OCI-LY3 (cell line): ENCODE measurements at regions not wholly inside any gene's neighbourhood (a gene's known extent, or its start where the extent isn't known, plus 50 kb on each side); places are given as distances from the start of the nearest gene placed in this dataset.
A peak's percentile ranks its signal among the peaks of the same experiment; 100 is the strongest.

Experiments used
- H2AFZ ChIP-seq: fragments of 200-600, 300-600 bp; shearing (Covaris generic); 2 replicates; pipeline ENCODE4 v1.6.0; 2014; ENCODE audit warnings: antibody characterized with exemption, low read depth, low read length
- H3K27ac ChIP-seq: fragments of 200-600, 300-600 bp; sonication (generic); 2 replicates; pipeline ENCODE4 v1.5.1; 2014; ENCODE audit warnings: mild to moderate bottlenecking, low read length, moderate library complexity, mixed read lengths
- H3K27me3 ChIP-seq: fragments of 200-600, 300-600 bp; sonication (generic); 2 replicates; pipeline ENCODE4 v1.6.1; 2014; ENCODE audit warnings: low read depth, low read length, mixed read lengths
- H3K36me3 ChIP-seq: fragments of 200-600, 300-600 bp; sonication (generic); replicated peaks from 2 replicates; pipeline ENCODE3; 2014; ENCODE audit warnings: low read depth, low read length, mixed read lengths
- H3K4me1 ChIP-seq: fragments of 300-600, 200-600 bp; sonication (generic); 2 replicates; pipeline ENCODE4 v1.6.1; 2014; ENCODE audit warnings: low read length, mixed read lengths
- H3K4me2 ChIP-seq: fragments of 200-600, 300-600 bp; sonication (generic); 2 replicates; pipeline ENCODE4 v1.6.1; 2014; ENCODE audit warnings: low read length, mixed read lengths
- H3K4me3 ChIP-seq: fragments of 300-600, 200-600 bp; sonication (generic); 2 replicates; pipeline ENCODE4 v1.5.1; 2014; ENCODE audit warnings: antibody characterized with exemption, mild to moderate bottlenecking, low read length, moderate library complexity
- H3K79me2 ChIP-seq: fragments of 300-600, 200-600 bp; shearing (Covaris generic); 2 replicates; pipeline ENCODE4 v1.6.1; 2014; ENCODE audit warnings: mild to moderate bottlenecking, low read length, mixed read lengths
- H3K9ac ChIP-seq: fragments of 300-600, 200-600 bp; shearing (Covaris generic); 2 replicates; pipeline ENCODE4 v1.6.0; 2014; ENCODE audit warnings: mild to moderate bottlenecking, low read length, moderate library complexity
- H3K9me3 ChIP-seq: fragments of 200-600, 300-600 bp; shearing (Covaris generic); 2 replicates; pipeline ENCODE4 v1.6.1; 2014; ENCODE audit warnings: low read length, mixed read lengths; ENCODE audit not compliant: insufficient read depth
- H4K20me1 ChIP-seq: fragments of 200-600, 300-600 bp; sonication (generic); 2 replicates; pipeline ENCODE4 v1.6.1; 2016; ENCODE audit warnings: low read length, mixed read lengths; ENCODE audit not compliant: insufficient read depth
- EZH2phosphoT487 ChIP-seq: fragments of 200-600 bp; shearing (Covaris generic); IDR thresholded peaks from 2 replicates; pipeline ENCODE4 v1.6.1; 2018; ENCODE audit warnings: antibody characterized with exemption, mixed run types, low read depth
- TF ChIP-seq, protein P1 (sequence below): fragments of 200-600, 300-600 bp; sonication (generic); IDR thresholded peaks from 2 replicates; pipeline ENCODE4 v1.5.1; 2014; ENCODE audit warnings: antibody characterized with exemption, low read length, low read depth

DNA sequence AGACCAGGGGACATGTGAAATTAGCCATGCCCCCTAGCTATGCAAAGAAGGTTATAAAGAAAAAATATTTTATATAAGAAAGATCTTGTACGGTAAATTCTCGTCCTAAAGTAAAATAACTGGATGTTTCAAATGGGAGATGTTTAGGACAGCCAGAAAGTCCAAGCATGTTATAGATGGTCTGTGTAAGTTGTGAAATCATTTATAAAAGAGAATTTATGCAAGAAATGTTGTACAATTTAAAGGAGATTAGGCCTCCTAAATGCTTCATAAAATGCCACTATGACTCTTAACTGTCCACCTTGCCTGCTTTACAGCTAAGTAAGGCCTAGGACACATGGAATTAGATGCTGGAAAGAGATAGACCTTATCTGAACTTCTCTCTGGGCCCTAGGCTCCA lies 118.1 kb upstream of the POGK start:
- no peak overlapping the region for H2AFZ ChIP-seq
- no peak overlapping the region for H3K27ac ChIP-seq
- H3K9ac ChIP-seq = no peak overlapping the region
- no peak for TF ChIP-seq EZH2phosphoT487
- TF ChIP-seq, protein P1, sequence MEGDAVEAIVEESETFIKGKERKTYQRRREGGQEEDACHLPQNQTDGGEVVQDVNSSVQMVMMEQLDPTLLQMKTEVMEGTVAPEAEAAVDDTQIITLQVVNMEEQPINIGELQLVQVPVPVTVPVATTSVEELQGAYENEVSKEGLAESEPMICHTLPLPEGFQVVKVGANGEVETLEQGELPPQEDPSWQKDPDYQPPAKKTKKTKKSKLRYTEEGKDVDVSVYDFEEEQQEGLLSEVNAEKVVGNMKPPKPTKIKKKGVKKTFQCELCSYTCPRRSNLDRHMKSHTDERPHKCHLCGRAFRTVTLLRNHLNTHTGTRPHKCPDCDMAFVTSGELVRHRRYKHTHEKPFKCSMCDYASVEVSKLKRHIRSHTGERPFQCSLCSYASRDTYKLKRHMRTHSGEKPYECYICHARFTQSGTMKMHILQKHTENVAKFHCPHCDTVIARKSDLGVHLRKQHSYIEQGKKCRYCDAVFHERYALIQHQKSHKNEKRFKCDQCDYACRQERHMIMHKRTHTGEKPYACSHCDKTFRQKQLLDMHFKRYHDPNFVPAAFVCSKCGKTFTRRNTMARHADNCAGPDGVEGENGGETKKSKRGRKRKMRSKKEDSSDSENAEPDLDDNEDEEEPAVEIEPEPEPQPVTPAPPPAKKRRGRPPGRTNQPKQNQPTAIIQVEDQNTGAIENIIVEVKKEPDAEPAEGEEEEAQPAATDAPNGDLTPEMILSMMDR = no peak
- peaks cover 4% of the 10 kb centered on the region; the same call in 1 of the 2 replicates for H3K9me3 ChIP-seq
- no peaks in the 10 kb centered on the region for H4K20me1 ChIP-seq
- no peaks in the 10 kb centered on the region for H3K4me1 ChIP-seq
- H3K27me3 ChIP-seq = no peaks in the 10 kb centered on the region
- no peaks in the 10 kb centered on the region for H3K79me2 ChIP-seq
- H3K4me3 ChIP-seq = no peak overlapping the region
- no peak overlapping the region for H3K4me2 ChIP-seq
- H3K36me3 ChIP-seq = no peaks in the 10 kb centered on the region

DNA sequence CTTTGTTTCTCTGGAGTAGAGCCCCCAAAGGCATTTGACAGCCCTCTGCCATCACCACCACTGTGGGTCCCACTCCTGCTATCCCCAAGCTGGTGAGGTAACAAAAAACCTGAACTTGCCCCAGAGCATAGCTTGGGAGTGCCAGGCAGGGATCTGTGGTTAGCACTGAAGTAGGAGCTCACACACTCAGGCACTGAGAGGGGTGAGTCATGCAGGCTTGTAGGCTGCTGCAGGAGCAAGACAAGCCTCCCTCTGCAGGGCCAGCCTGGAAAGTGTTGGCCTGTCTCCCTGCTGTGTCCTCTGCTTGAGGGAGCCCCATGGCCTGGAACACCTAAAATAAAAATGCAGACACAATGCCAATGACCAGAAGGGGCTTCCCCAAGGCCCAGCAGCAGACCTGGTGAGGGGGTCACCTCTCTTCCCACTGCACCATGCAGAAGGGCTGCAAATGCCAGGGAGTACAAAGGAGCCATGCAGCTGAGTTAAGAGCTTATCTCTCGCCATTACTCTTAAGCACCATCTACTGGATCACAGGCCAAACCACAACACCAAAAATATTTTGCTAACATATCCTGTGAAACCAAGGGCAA lies 108.9 kb upstream of the POGK start:
- no peak for TF ChIP-seq EZH2phosphoT487
- TF ChIP-seq, protein P1 = peak; percentile 46
- Histone ChIP-seq H3K36me3 (no peaks in the 10 kb centered on the region), H4K20me1 (no peaks in the 10 kb centered on the region), H3K9me3 (no peaks in the 10 kb centered on the region), H3K4me3 (no peak overlapping the region), H3K79me2 (no peaks in the 10 kb centered on the region), H3K9ac (no peak overlapping the region), H2AFZ (no peak overlapping the region), H3K4me1 (no peaks in the 10 kb centered on the region), H3K4me2 (no peak overlapping the region), H3K27me3 (no peaks in the 10 kb centered on the region), H3K27ac (no peak overlapping the region)

DNA sequence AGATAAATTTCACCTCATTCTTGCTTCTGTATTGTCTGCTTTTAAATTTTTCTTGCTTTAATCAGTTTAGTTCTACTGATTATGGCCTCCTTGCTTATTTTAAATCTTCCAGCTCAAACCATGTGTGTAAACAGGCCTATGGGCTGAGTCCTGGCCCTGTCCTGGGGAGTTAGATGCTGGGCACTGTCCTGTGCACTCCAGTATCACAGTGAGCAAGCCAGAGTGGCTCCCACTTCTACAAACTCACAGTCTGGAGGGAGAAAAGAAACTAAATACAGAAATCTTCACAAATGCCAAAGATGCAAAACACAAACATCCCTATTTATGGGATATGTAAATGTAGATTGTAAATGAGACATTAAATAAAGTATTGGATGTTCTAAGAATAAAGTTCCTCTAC lies 101.1 kb upstream of the POGK start:
- Histone ChIP-seq H3K9me3 (no peaks in the 10 kb centered on the region), H3K27me3 (0 out of 2 replicates have a peak, but pooled peaks cover 3% of the 10 kb centered on the region), H3K4me2 (no peak overlapping the region), H3K79me2 (no peaks in the 10 kb centered on the region), H3K4me3 (no peak overlapping the region), H3K4me1 (no peaks in the 10 kb centered on the region), H3K9ac (no peak overlapping the region), H3K36me3 (no peaks in the 10 kb centered on the region), H4K20me1 (no peaks in the 10 kb centered on the region), H2AFZ (no peak overlapping the region), H3K27ac (no peak overlapping the region)
- no peak for TF ChIP-seq EZH2phosphoT487
- TF ChIP-seq, protein P1 = no peak

DNA sequence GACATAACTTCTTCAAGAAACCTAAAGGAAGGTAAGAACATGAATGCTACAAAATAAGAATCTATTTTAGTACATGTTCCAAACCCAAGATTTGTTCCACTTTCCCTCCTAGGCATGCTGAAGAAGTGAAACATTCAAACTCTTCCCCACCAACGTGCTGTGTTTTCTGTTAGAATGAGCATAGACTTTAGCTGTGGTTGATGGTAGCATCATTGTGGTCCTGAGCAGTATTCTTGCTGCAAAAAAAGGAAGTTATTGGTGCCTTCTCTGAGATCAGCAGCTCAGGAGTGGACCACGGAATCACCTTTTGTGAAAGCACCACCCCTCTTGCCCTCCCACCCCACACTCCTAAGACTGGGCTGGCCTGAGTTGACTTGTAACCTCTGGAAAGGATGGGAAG lies 100.4 kb upstream of the POGK start:
- H3K4me2 ChIP-seq = no peak overlapping the region
- H3K27ac ChIP-seq = no peak overlapping the region
- no peak overlapping the region for H3K9ac ChIP-seq
- H3K27me3 ChIP-seq = 0 out of 2 replicates have a peak, but pooled peaks cover 3% of the 10 kb centered on the region
- H3K36me3 ChIP-seq = no peaks in the 10 kb centered on the region
- H3K9me3 ChIP-seq = no peaks in the 10 kb centered on the region
- no peaks in the 10 kb centered on the region for H4K20me1 ChIP-seq
- H3K79me2 ChIP-seq = no peaks in the 10 kb centered on the region
- TF ChIP-seq, protein P1 = no peak
- TF ChIP-seq EZH2phosphoT487 = no peak
- H2AFZ ChIP-seq = no peak overlapping the region
- H3K4me3 ChIP-seq = no peak overlapping the region
- no peaks in the 10 kb centered on the region for H3K4me1 ChIP-seq
